B cell (primary cell): ENCODE measurements at regions not wholly inside any gene's neighbourhood (a gene's known extent, or its start where the extent isn't known, plus 50 kb on each side); places are given as distances from the start of the nearest gene placed in this dataset.

Experiments
- ATAC-seq: fragments of 200-7000 bp; cut with Tn5 transposase; one replicate; pipeline ENCODE4 v1.10.0; 2021; ENCODE audit warnings: low read depth, mild to moderate bottlenecking, moderate number of reproducible peaks, moderate library complexity
- CTCF ChIA-PET: fragments of 350-600 bp; sonication (Branson Sonifier 250); formaldehyde crosslinking; loops from one replicate; lab custom pipeline; 2021; ENCODE audit warnings: antibody characterized with exemption, inconsistent platforms; lab: Charles Lee
- POLR2A ChIA-PET: fragments of 350-600 bp; sonication (Branson Sonifier 250); formaldehyde crosslinking; loops from one replicate; lab custom pipeline; 2021; ENCODE audit warnings: antibody characterized with exemption; lab: Charles Lee
- DNase-seq: peaks from one replicate; pipeline ENCODE4 v3.0.0; 2013
- H2AFZ ChIP-seq: 2 replicates; pipeline ENCODE4 v1.6.1; 2012; ENCODE audit warnings: mild to moderate bottlenecking, low read depth, low read length; ENCODE audit not compliant: insufficient read depth, poor library complexity, severe bottlenecking
- H3K27ac ChIP-seq, 2 donors: 1 replicate in 1 of 2; 2 replicates in 1 of 2; pipeline ENCODE4 v1.5.1; 2012 to 2013; ENCODE audit warnings: low read length in 2 of 2, mild to moderate bottlenecking in 2 of 2, moderate library complexity in 1 of 2
- H3K27me3 ChIP-seq, 4 experiments: fragments of 200-600 bp in 1 of 4; sonication (generic) in 1 of 4; replicated peaks in 1 of 4; 1 replicate in 2 of 4; 2 replicates in 2 of 4; pipeline versions ENCODE4 v1.6.1 to v1.7.0; 2013 to 2016; ENCODE audit warnings: low read length in 3 of 4, mild to moderate bottlenecking in 2 of 4, mixed read lengths in 1 of 4, moderate library complexity in 1 of 4; ENCODE audit not compliant: insufficient read depth in 4 of 4, control insufficient read depth in 3 of 4; ENCODE audit errors: control extremely low read depth in 1 of 4
- H3K36me3 ChIP-seq, 2 experiments: replicated peaks in 1 of 2; 1 replicate in 1 of 2; 2 replicates in 1 of 2; pipeline versions ENCODE4 v1.6.1 to v1.7.1; 2013; ENCODE audit warnings: low read length in 1 of 2; ENCODE audit not compliant: insufficient read depth in 2 of 2, control insufficient read depth in 1 of 2; ENCODE audit errors: control extremely low read depth in 1 of 2, extremely low read depth in 1 of 2
- H3K4me1 ChIP-seq, 2 donors: fragments of 200-600 bp in 1 of 2; sonication (generic) in 1 of 2; 1 replicate in 1 of 2; 2 replicates in 1 of 2; pipeline versions ENCODE4 v1.5.1 to v1.6.1; 2013 to 2017; ENCODE audit warnings: low read length in 2 of 2; ENCODE audit not compliant: control insufficient read depth in 2 of 2, insufficient read depth in 2 of 2
- H3K4me2 ChIP-seq: replicated peaks from 2 replicates; pipeline ENCODE3; 2012; ENCODE audit warnings: mild to moderate bottlenecking, low read depth, low read length; ENCODE audit not compliant: poor library complexity, severe bottlenecking
- H3K4me3 ChIP-seq, 5 experiments: fragments of 200-600 bp in 1 of 5; sonication (generic) in 1 of 5; 1 replicate in 3 of 5; 2 replicates in 2 of 5; pipeline versions ENCODE4 v1.5.1 to v1.7.0; 2011 to 2016; ENCODE audit warnings: low read length in 4 of 5, mild to moderate bottlenecking in 4 of 5, low read depth in 2 of 5, control low read depth in 1 of 5, moderate library complexity in 1 of 5; ENCODE audit not compliant: insufficient read depth in 1 of 5; ENCODE audit errors: control extremely low read depth in 1 of 5, extremely low read depth in 1 of 5
- H3K79me2 ChIP-seq: fragments of 200-600 bp; sonication (generic); one replicate; pipeline ENCODE4 v1.6.0; 2016; ENCODE audit warnings: low read length; ENCODE audit not compliant: control insufficient read depth, insufficient read depth
- H3K9ac ChIP-seq: fragments of 200-600 bp; sonication (generic); 2 replicates; pipeline ENCODE4 v1.6.1; 2017; ENCODE audit warnings: mild to moderate bottlenecking, low read length, moderate library complexity
- H3K9me3 ChIP-seq, 3 donors: one replicate each; pipeline versions ENCODE4 v1.6.1 to v1.7.1; 2013; ENCODE audit warnings: low read length in 2 of 3; ENCODE audit not compliant: control insufficient read depth in 2 of 3, insufficient read depth in 1 of 3; ENCODE audit errors: control extremely low read depth in 1 of 3
- H4K20me1 ChIP-seq: 2 replicates; pipeline ENCODE4 v1.6.0; 2012; ENCODE audit warnings: mild to moderate bottlenecking, low read length; ENCODE audit not compliant: insufficient read depth, control insufficient read depth, poor library complexity, severe bottlenecking
- H3K27ac Mint-ChIP-seq: one replicate; pipeline ENCODE4 v1.8.0; 2021; ENCODE audit warnings: mixed read lengths
- H3K27me3 Mint-ChIP-seq: one replicate; pipeline ENCODE4 v1.8.0; 2021; ENCODE audit warnings: mixed read lengths
- H3K4me1 Mint-ChIP-seq: one replicate; pipeline ENCODE4 v1.8.0; 2021; ENCODE audit warnings: mixed read lengths
- H3K4me3 Mint-ChIP-seq: one replicate; pipeline ENCODE4 v1.8.0; 2021; ENCODE audit warnings: mixed read lengths
- H3K9me3 Mint-ChIP-seq: one replicate; pipeline ENCODE4 v1.8.0; 2022; ENCODE audit warnings: mixed read lengths; ENCODE audit not compliant: insufficient read depth
- CTCF ChIP-seq: fragments of 200-600 bp; IDR thresholded peaks from one replicate; pipeline ENCODE4 v1.8.0; 2022; ENCODE audit warnings: antibody characterized with exemption, mild to moderate bottlenecking
- EZH2 ChIP-seq: IDR thresholded peaks from 2 replicates; pipeline ENCODE4 v1.6.1; 2012; ENCODE audit warnings: borderline replicate concordance, low read depth, mild to moderate bottlenecking, moderate library complexity, low read length; ENCODE audit not compliant: insufficient read depth, poor library complexity, severe bottlenecking
- WGBS: methylation state at CpG from one replicate; pipeline ENCODE4 v1.1.5; 2013; ENCODE audit warnings: missing lambda C conversion rate; ENCODE audit not compliant: insufficient coverage; 5-methylcytosine and 5-hydroxymethylcytosine counted together
- intact Hi-C: fragments of 100-400 bp; cut with micrococcal nuclease; formaldehyde crosslinking; loops from one replicate; pipeline ENCODE4 v1.10.0; 2022

GRCh38 chr3:147937891-147938290, 528.7 kb downstream of the ZIC1 start:
- Mint-ChIP-seq H3K9me3 (no peaks in the 10 kb centered on the region), H3K27me3 (no peaks in the 10 kb centered on the region), H3K27ac (no peak overlapping the region), H3K4me3 (no peak overlapping the region), H3K4me1 (no peaks in the 10 kb centered on the region)
- ATAC-seq = no peak
- H3K4me3 ChIP-seq = no peak overlapping the region
- no peak for DNase-seq
- no peak overlapping the region for H3K4me2 ChIP-seq
- H3K27ac ChIP-seq = no peak overlapping the region
- H3K9ac ChIP-seq = no peak overlapping the region
- intact Hi-C loops = no loop called here
- TF ChIP-seq EZH2 (no peak), CTCF (no peak)
- no peaks in the 10 kb centered on the region for H3K27me3 ChIP-seq
- CTCF ChIA-PET = no interaction called here
- no peaks in the 10 kb centered on the region for H3K9me3 ChIP-seq
- H2AFZ ChIP-seq = no peak overlapping the region
- POLR2A ChIA-PET = no interaction called here
- no CpG with 5 or more reads among the region's 2 CpGs for whole genome bisulfite sequencing
- no peaks in the 10 kb centered on the region for H3K36me3 ChIP-seq
- H3K4me1 ChIP-seq = no peaks in the 10 kb centered on the region
- no peaks in the 10 kb centered on the region for H3K79me2 ChIP-seq
- no peaks in the 10 kb centered on the region for H4K20me1 ChIP-seq

DNA sequence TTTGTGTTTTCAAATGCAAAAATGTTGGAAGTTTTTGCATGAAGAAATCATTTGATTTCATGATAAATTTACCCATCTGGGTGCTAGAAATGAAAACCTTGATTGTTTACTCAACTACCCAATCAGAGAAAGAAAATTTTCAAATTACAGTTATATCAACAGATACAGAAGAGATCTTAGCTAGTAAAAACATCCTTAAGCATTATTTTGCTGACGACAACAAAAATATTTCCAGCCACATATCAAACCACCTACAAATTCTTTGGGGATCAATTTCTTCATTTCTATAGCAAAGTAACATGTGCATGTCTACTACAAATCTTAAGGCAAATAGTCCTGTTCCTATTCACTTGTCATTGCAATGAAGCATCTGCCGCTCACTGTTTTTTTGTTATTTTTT, 530.3 kb downstream of the ZIC1 start:
- no peak overlapping the region for H3K4me2 ChIP-seq
- TF ChIP-seq EZH2 (no peak), CTCF (no peak)
- DNase-seq (no peak), ATAC-seq (no peak)
- H3K79me2 ChIP-seq = no peaks in the 10 kb centered on the region
- intact Hi-C loops = no loop called here
- H3K4me1 ChIP-seq = no peaks in the 10 kb centered on the region
- POLR2A ChIA-PET = no interaction called here
- CTCF ChIA-PET = no interaction called here
- H3K36me3 ChIP-seq = no peaks in the 10 kb centered on the region
- H3K9ac ChIP-seq = no peak overlapping the region
- H3K27ac Mint-ChIP-seq = no peak overlapping the region
- no peaks in the 10 kb centered on the region for H3K27me3 ChIP-seq
- no peak overlapping the region for H2AFZ ChIP-seq
- H3K27ac ChIP-seq = no peak overlapping the region
- peaks cover 0 to 3% (median 0%) of the 10 kb centered on the region in 3 donors for H3K9me3 ChIP-seq
- no peaks in the 10 kb centered on the region for H3K4me1 Mint-ChIP-seq
- no peaks in the 10 kb centered on the region for H4K20me1 ChIP-seq
- no peaks in the 10 kb centered on the region for H3K27me3 Mint-ChIP-seq
- H3K4me3 ChIP-seq = no peak overlapping the region
- no peak overlapping the region for H3K4me3 Mint-ChIP-seq
- no peaks in the 10 kb centered on the region for H3K9me3 Mint-ChIP-seq
- WGBS = 100% methylated on average over 2 of the region's 2 CpGs
